ENCODE measurements at regions not wholly inside any gene's neighbourhood (a gene's known extent, or its start where the extent isn't known, plus 50 kb on each side); places are given as distances from the start of the nearest gene placed in this dataset.

GRCh38 chr21:19261731-19262376 lies 858.3 kb upstream of the TMPRSS15 start:
- CTCF ChIA-PET (ENCODE audit: low intra/inter-chr PET ratio), result no interaction called here
- BruUV-seq (replicated peaks), result no TSS peak
- Histone ChIP-seq H4K20me1 (replicated peaks; ENCODE audit: control insufficient read depth, insufficient read depth, low read length) (no peaks in the 10 kb centered on the region), H3K9me3 (replicated peaks; ENCODE audit: control insufficient read depth, insufficient read depth, low read depth, low read length) (no peaks in the 10 kb centered on the region; the same call in 1 of the 2 replicates), H3K27ac (ENCODE audit: extremely low read depth, low read depth, low read length) (no peak overlapping the region), H2AFZ (ENCODE audit: low read depth, low read length) (no peak overlapping the region), H3K9ac (ENCODE audit: insufficient read depth in 1 of 2, low read depth in 2 of 2, low read length in 2 of 2) (no peak overlapping the region), H3K9me1 (ENCODE audit: control insufficient read depth, insufficient read depth, low read length) (no peaks in the 10 kb centered on the region), H3K79me2 (ENCODE audit: control insufficient read depth, insufficient read depth, low read length) (no peaks in the 10 kb centered on the region), H3K4me1 (replicated peaks in 1 of 2; ENCODE audit: control insufficient read depth in 2 of 2, insufficient read depth in 2 of 2, low read length in 2 of 2) (no peaks in the 10 kb centered on the region), H3K4me3 (no peak overlapping the region), H3K36me3 (ENCODE audit: control insufficient read depth, insufficient read depth, low read length) (no peaks in the 10 kb centered on the region), H3K27me3 (ENCODE audit: control insufficient read depth in 2 of 2, insufficient read depth in 2 of 2, low read length in 2 of 2) (no peaks in the 10 kb centered on the region), H3K4me2 (ENCODE audit: insufficient read depth, low read length) (no peak overlapping the region)
- 10% methylated on average over 10 of the region's 10 CpGs for WGBS (ENCODE audit: insufficient coverage, low coverage, missing lambda C conversion rate)
- ATAC-seq (no peak), DNase-seq (ENCODE audit: extremely low read depth in 1 of 4, low spot score in 3 of 4) (no peak), FAIRE-seq (no peak)
- POLR2A ChIA-PET, result no interaction called here
- intact Hi-C loops (cut with micrococcal nuclease) (no loop called here), in situ Hi-C loops (cut with MboI) (no loop called here)
- TF ChIP-seq TAL1 (IDR thresholded peaks at IDR 0.05) (no peak), CHD1 (IDR thresholded peaks at IDR 0.05; ENCODE audit: low read length) (no peak), ZFPM2 (CRISPR knock-in tag; IDR thresholded peaks at IDR 0.05) (no peak), ZNF707 (CRISPR knock-in tag; conservative IDR thresholded peaks at IDR 0.05) (no peak), RBM15 (IDR thresholded peaks at IDR 0.05; ENCODE audit: insufficient read depth, low read length) (no peak)

GRCh38 chr21:19266636-19267035 lies 863.1 kb upstream of the TMPRSS15 start:
- no TSS peak for BruUV-seq (replicated peaks)
- CTCF ChIA-PET (ENCODE audit: low intra/inter-chr PET ratio), result no interaction called here
- FAIRE-seq, result no peak
- TF ChIP-seq ZNF609 (CRISPR knock-in tag; IDR thresholded peaks at IDR 0.05; ENCODE audit: borderline replicate concordance) (no peak), ZNF707 (CRISPR knock-in tag; conservative IDR thresholded peaks at IDR 0.05) (no peak), CBFA2T2 (conservative IDR thresholded peaks at IDR 0.05) (no peak), ZNF354B (CRISPR knock-in tag; IDR thresholded peaks at IDR 0.05) (no peak), DMBX1 (CRISPR knock-in tag; IDR thresholded peaks at IDR 0.05; ENCODE audit: borderline replicate concordance) (no peak), ZBTB17 (CRISPR knock-in tag; IDR thresholded peaks at IDR 0.05) (no peak)
- TF ChIP-seq, protein P1, sequence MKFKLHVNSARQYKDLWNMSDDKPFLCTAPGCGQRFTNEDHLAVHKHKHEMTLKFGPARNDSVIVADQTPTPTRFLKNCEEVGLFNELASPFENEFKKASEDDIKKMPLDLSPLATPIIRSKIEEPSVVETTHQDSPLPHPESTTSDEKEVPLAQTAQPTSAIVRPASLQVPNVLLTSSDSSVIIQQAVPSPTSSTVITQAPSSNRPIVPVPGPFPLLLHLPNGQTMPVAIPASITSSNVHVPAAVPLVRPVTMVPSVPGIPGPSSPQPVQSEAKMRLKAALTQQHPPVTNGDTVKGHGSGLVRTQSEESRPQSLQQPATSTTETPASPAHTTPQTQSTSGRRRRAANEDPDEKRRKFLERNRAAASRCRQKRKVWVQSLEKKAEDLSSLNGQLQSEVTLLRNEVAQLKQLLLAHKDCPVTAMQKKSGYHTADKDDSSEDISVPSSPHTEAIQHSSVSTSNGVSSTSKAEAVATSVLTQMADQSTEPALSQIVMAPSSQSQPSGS (CRISPR knock-in tag; IDR thresholded peaks at IDR 0.05), result no peak

More at GRCh38 chr21:19266636-19267035, 863.1 kb upstream of the TMPRSS15 start:
- no peak overlapping the region for H2AFZ ChIP-seq (ENCODE audit: low read depth, low read length)
- no peak overlapping the region for H3K9ac ChIP-seq (ENCODE audit: insufficient read depth in 1 of 2, low read depth in 2 of 2, low read length in 2 of 2)
- intact Hi-C loops (cut with micrococcal nuclease) (no loop called here), in situ Hi-C loops (cut with MboI) (no loop called here)
- no peaks in the 10 kb centered on the region for H3K9me1 ChIP-seq (ENCODE audit: control insufficient read depth, insufficient read depth, low read length)
- H3K79me2 ChIP-seq (ENCODE audit: control insufficient read depth, insufficient read depth, low read length), result no peaks in the 10 kb centered on the region
- H3K4me3 ChIP-seq, result no peak overlapping the region
- no peaks in the 10 kb centered on the region for H3K4me1 ChIP-seq (replicated peaks in 1 of 2; ENCODE audit: control insufficient read depth in 2 of 2, insufficient read depth in 2 of 2, low read length in 2 of 2)
- no peak overlapping the region for H3K27ac ChIP-seq (ENCODE audit: extremely low read depth, low read depth, low read length)
- no peaks in the 10 kb centered on the region for H3K36me3 ChIP-seq (ENCODE audit: control insufficient read depth, insufficient read depth, low read length)
- no peak overlapping the region for H3K4me2 ChIP-seq (ENCODE audit: insufficient read depth, low read length)
- POLR2A ChIA-PET, result no interaction called here
- no peaks in the 10 kb centered on the region for H3K9me3 ChIP-seq (replicated peaks; ENCODE audit: control insufficient read depth, insufficient read depth, low read depth, low read length)
- no peaks in the 10 kb centered on the region for H4K20me1 ChIP-seq (replicated peaks; ENCODE audit: control insufficient read depth, insufficient read depth, low read length)
- H3K27me3 ChIP-seq (ENCODE audit: control insufficient read depth in 2 of 2, insufficient read depth in 2 of 2, low read length in 2 of 2), result no peaks in the 10 kb centered on the region
- DNase-seq (ENCODE audit: extremely low read depth in 1 of 4, low spot score in 3 of 4), result no peak
- 2% methylated on average over 3 of the region's 3 CpGs for WGBS (ENCODE audit: insufficient coverage, low coverage, missing lambda C conversion rate)
- no peak for ATAC-seq

Data from K562 (cell line).